ENCODE measurements at regions not wholly inside any gene's neighbourhood (a gene's known extent, or its start where the extent isn't known, plus 50 kb on each side); places are given as distances from the start of the nearest gene placed in this dataset.

- Histone ChIP-seq H3F3A (ENCODE audit: insufficient read depth, low read length) (no peaks in the 10 kb centered on the region), H3K27me3 (ENCODE audit: insufficient read depth, low read length) (0 out of 2 replicates have a peak, but pooled peaks cover 4% of the 10 kb centered on the region), H3K4me3 (ENCODE audit: low read depth, low read length, poor library complexity, severe bottlenecking) (no peak overlapping the region), H2AFZ (ENCODE audit: low read length) (no peak overlapping the region), H3K9me2 (ENCODE audit: low read depth, low read length) (no peaks in the 10 kb centered on the region), H3K27ac (ENCODE audit: low read depth, low read length, poor library complexity, severe bottlenecking) (no peak overlapping the region), H3K4me1 (ENCODE audit: insufficient read depth, low read length, severe bottlenecking) (no peaks in the 10 kb centered on the region), H4K20me1 (ENCODE audit: insufficient read depth, low read length) (no peaks in the 10 kb centered on the region), H3K36me3 (ENCODE audit: insufficient read depth, low read length) (no peaks in the 10 kb centered on the region), H3K9ac (ENCODE audit: low read length) (no peak overlapping the region), H3K79me2 (ENCODE audit: insufficient read depth, low read length) (no peaks in the 10 kb centered on the region), H3K9me3 (ENCODE audit: low read length) (no peaks in the 10 kb centered on the region), H3K4me2 (ENCODE audit: low read length) (no peak overlapping the region)
- TF ChIP-seq EZH2 (IDR thresholded peaks at IDR 0.05; ENCODE audit: borderline replicate concordance, low read length) (no peak), CTCF (IDR thresholded peaks at IDR 0.05; ENCODE audit: low read length) (no peak)
These were observed 251.2 kb downstream of the BAMBI start for GRCh38 chr10:28928484-28928883.

GRCh38 chr10:28929942-28930341, 252.6 kb downstream of the BAMBI start:
- Histone ChIP-seq H3K79me2 (ENCODE audit: insufficient read depth, low read length) (no peaks in the 10 kb centered on the region), H3K4me2 (ENCODE audit: low read length) (no peak overlapping the region), H3K27me3 (ENCODE audit: insufficient read depth, low read length) (0 out of 2 replicates have a peak, but pooled peaks cover 4% of the 10 kb centered on the region), H3K27ac (ENCODE audit: low read depth, low read length, poor library complexity, severe bottlenecking) (no peak overlapping the region), H3K9me2 (ENCODE audit: low read depth, low read length) (no peaks in the 10 kb centered on the region), H3F3A (ENCODE audit: insufficient read depth, low read length) (no peaks in the 10 kb centered on the region), H3K4me3 (ENCODE audit: low read depth, low read length, poor library complexity, severe bottlenecking) (no peak overlapping the region), H3K4me1 (ENCODE audit: insufficient read depth, low read length, severe bottlenecking) (no peaks in the 10 kb centered on the region), H3K36me3 (ENCODE audit: insufficient read depth, low read length) (no peaks in the 10 kb centered on the region), H3K9me3 (ENCODE audit: low read length) (no peaks in the 10 kb centered on the region), H2AFZ (ENCODE audit: low read length) (no peak overlapping the region), H4K20me1 (ENCODE audit: insufficient read depth, low read length) (no peaks in the 10 kb centered on the region), H3K9ac (ENCODE audit: low read length) (no peak overlapping the region)
- TF ChIP-seq EZH2 (IDR thresholded peaks at IDR 0.05; ENCODE audit: borderline replicate concordance, low read length), result no peak
- TF ChIP-seq CTCF (IDR thresholded peaks at IDR 0.05; ENCODE audit: low read length), result no peak

GRCh38 chr10:28930514-28931495, 253.5 kb downstream of the BAMBI start:
- H4K20me1 ChIP-seq (ENCODE audit: insufficient read depth, low read length), result no peaks in the 10 kb centered on the region
- no peaks in the 10 kb centered on the region for H3K79me2 ChIP-seq (ENCODE audit: insufficient read depth, low read length)
- H3K4me2 ChIP-seq (ENCODE audit: low read length), result no peak overlapping the region
- no peaks in the 10 kb centered on the region for H3F3A ChIP-seq (ENCODE audit: insufficient read depth, low read length)
- H3K4me3 ChIP-seq (ENCODE audit: low read depth, low read length, poor library complexity, severe bottlenecking), result no peak overlapping the region
- H3K4me1 ChIP-seq (ENCODE audit: insufficient read depth, low read length, severe bottlenecking), result no peaks in the 10 kb centered on the region
- no peaks in the 10 kb centered on the region for H3K36me3 ChIP-seq (ENCODE audit: insufficient read depth, low read length)
- H2AFZ ChIP-seq (ENCODE audit: low read length), result no peak overlapping the region
- no peak overlapping the region for H3K27ac ChIP-seq (ENCODE audit: low read depth, low read length, poor library complexity, severe bottlenecking)
- TF ChIP-seq EZH2 (IDR thresholded peaks at IDR 0.05; ENCODE audit: borderline replicate concordance, low read length) (no peak), CTCF (IDR thresholded peaks at IDR 0.05; ENCODE audit: low read length) (no peak)
- 0 out of 2 replicates have a peak, but pooled peaks cover 4% of the 10 kb centered on the region for H3K27me3 ChIP-seq (ENCODE audit: insufficient read depth, low read length)
- no peaks in the 10 kb centered on the region for H3K9me2 ChIP-seq (ENCODE audit: low read depth, low read length)
- H3K9me3 ChIP-seq (ENCODE audit: low read length), result no peaks in the 10 kb centered on the region
- H3K9ac ChIP-seq (ENCODE audit: low read length), result no peak overlapping the region

All from OCI-LY1 (cell line).